Astrocyte (in vitro differentiated cells and primary cell): ENCODE measurements at regions not wholly inside any gene's neighbourhood (a gene's known extent, or its start where the extent isn't known, plus 50 kb on each side); places are given as distances from the start of the nearest gene placed in this dataset.

Experiments
- DNase-seq: peaks from one replicate; pipeline ENCODE4 v3.0.0-alpha.2; 2010; ENCODE audit warnings: low read depth
- FAIRE-seq: peaks from 2 replicates; lab custom pipeline; 2011; peaks lifted over from hg19 to GRCh38; lab: Jason Lieb, UNC
- H2AFZ ChIP-seq: 2 replicates; pipeline ENCODE4 v1.6.0; 2012; ENCODE audit warnings: low read depth, low read length, inconsistent platforms
- H3K27ac ChIP-seq: 2 replicates; pipeline ENCODE4 v1.5.1; 2011; ENCODE audit warnings: low read depth, low read length, inconsistent platforms
- H3K27me3 ChIP-seq: 2 replicates; pipeline ENCODE4 v1.6.0; 2011; ENCODE audit warnings: low read length, inconsistent platforms; ENCODE audit not compliant: insufficient read depth
- H3K36me3 ChIP-seq: 2 replicates; pipeline ENCODE4 v1.5.1; 2011; ENCODE audit warnings: low read length, inconsistent platforms; ENCODE audit not compliant: insufficient read depth
- H3K4me1 ChIP-seq: 2 replicates; pipeline ENCODE4 v1.5.1; 2011; ENCODE audit warnings: low read length, inconsistent platforms; ENCODE audit not compliant: insufficient read depth
- H3K4me2 ChIP-seq: 2 replicates; pipeline ENCODE4 v1.6.0; 2012; ENCODE audit warnings: low read length, inconsistent platforms
- H3K4me3 ChIP-seq: 2 replicates; pipeline ENCODE4 v1.5.1; 2011; ENCODE audit warnings: low read depth, mild to moderate bottlenecking, low read length, inconsistent platforms; ENCODE audit not compliant: insufficient read depth
- H3K79me2 ChIP-seq: 2 replicates; pipeline ENCODE4 v1.6.0; 2012; ENCODE audit warnings: mild to moderate bottlenecking, low read length, inconsistent platforms; ENCODE audit not compliant: insufficient read depth
- H3K9ac ChIP-seq: 2 replicates; pipeline ENCODE4 v1.6.0; 2012; ENCODE audit warnings: mild to moderate bottlenecking, low read length, inconsistent platforms
- H3K9me3 ChIP-seq: 2 replicates; pipeline ENCODE4 v1.5.1; 2012; ENCODE audit warnings: low read depth, mild to moderate bottlenecking, low read length, inconsistent platforms; ENCODE audit not compliant: insufficient read depth
- H4K20me1 ChIP-seq: 2 replicates; pipeline ENCODE4 v1.6.0; 2012; ENCODE audit warnings: low read length, inconsistent platforms; ENCODE audit not compliant: insufficient read depth
- H3K27ac Mint-ChIP-seq: one replicate; pipeline ENCODE4 v1.8.0; 2021; ENCODE audit warnings: mild to moderate bottlenecking, mixed read lengths; ENCODE audit not compliant: unreplicated experiment
- H3K27me3 Mint-ChIP-seq: one replicate; pipeline ENCODE4 v1.8.0; 2021; ENCODE audit warnings: low read depth, mixed read lengths; ENCODE audit not compliant: unreplicated experiment
- H3K36me3 Mint-ChIP-seq: one replicate; pipeline ENCODE4 v1.8.0; 2021; ENCODE audit warnings: low read depth, mixed read lengths; ENCODE audit not compliant: unreplicated experiment
- H3K4me1 Mint-ChIP-seq: one replicate; pipeline ENCODE4 v1.8.0; 2021; ENCODE audit warnings: low read depth, mixed read lengths; ENCODE audit not compliant: unreplicated experiment
- H3K4me3 Mint-ChIP-seq: one replicate; pipeline ENCODE4 v1.8.0; 2021; ENCODE audit warnings: mild to moderate bottlenecking, moderate library complexity, mixed read lengths; ENCODE audit not compliant: unreplicated experiment
- H3K9me3 Mint-ChIP-seq: one replicate; pipeline ENCODE4 v1.8.0; 2021; ENCODE audit warnings: mild to moderate bottlenecking, mixed read lengths; ENCODE audit not compliant: unreplicated experiment
- EZH2 ChIP-seq: IDR thresholded peaks from 2 replicates; pipeline ENCODE4 v1.6.1; 2012; ENCODE audit warnings: mild to moderate bottlenecking, low read length, inconsistent platforms; ENCODE audit not compliant: insufficient read depth
- TF ChIP-seq, protein P1 (sequence below): IDR thresholded peaks from 2 replicates; pipeline ENCODE4 v1.5.1; 2011; ENCODE audit warnings: low read depth, mild to moderate bottlenecking, inconsistent platforms, low read length, moderate library complexity; ENCODE audit not compliant: insufficient read depth

DNA sequence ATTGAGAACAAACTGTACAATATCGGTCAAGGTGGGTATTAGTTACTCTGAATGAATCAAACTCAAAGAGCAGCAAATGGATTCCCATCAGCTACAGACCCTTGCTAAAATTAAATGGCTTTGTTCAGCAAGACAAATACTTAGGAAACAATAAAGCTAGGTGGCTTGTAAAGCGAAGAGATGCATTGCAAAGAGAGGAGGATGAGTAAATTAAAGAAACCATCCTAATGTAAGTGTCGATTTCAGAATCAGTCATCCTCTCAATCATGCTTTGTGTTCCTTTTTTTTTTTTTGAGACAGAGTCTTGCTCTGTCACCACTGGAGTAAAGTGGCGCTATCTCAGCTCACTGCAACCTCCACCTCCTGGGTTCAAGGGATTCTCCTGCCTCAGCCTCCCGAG, 359.2 kb upstream of the ZNF462 start:
- H3K9me3 Mint-ChIP-seq = peaks cover 13% of the 10 kb centered on the region
- no peaks in the 10 kb centered on the region for H3K27me3 Mint-ChIP-seq
- Histone ChIP-seq H3K9me3 (no peaks in the 10 kb centered on the region), H3K79me2 (no peaks in the 10 kb centered on the region), H3K9ac (no peak overlapping the region), H2AFZ (no peak overlapping the region), H3K4me1 (no peaks in the 10 kb centered on the region), H3K27ac (no peak overlapping the region), H3K4me2 (no peak overlapping the region), H4K20me1 (no peaks in the 10 kb centered on the region), H3K36me3 (no peaks in the 10 kb centered on the region), H3K4me3 (no peak overlapping the region), H3K27me3 (no peaks in the 10 kb centered on the region)
- no peaks in the 10 kb centered on the region for H3K36me3 Mint-ChIP-seq
- TF ChIP-seq EZH2 = no peak
- TF ChIP-seq, protein P1, sequence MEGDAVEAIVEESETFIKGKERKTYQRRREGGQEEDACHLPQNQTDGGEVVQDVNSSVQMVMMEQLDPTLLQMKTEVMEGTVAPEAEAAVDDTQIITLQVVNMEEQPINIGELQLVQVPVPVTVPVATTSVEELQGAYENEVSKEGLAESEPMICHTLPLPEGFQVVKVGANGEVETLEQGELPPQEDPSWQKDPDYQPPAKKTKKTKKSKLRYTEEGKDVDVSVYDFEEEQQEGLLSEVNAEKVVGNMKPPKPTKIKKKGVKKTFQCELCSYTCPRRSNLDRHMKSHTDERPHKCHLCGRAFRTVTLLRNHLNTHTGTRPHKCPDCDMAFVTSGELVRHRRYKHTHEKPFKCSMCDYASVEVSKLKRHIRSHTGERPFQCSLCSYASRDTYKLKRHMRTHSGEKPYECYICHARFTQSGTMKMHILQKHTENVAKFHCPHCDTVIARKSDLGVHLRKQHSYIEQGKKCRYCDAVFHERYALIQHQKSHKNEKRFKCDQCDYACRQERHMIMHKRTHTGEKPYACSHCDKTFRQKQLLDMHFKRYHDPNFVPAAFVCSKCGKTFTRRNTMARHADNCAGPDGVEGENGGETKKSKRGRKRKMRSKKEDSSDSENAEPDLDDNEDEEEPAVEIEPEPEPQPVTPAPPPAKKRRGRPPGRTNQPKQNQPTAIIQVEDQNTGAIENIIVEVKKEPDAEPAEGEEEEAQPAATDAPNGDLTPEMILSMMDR = no peak
- DNase-seq (no peak), FAIRE-seq (no peak)
- no peaks in the 10 kb centered on the region for H3K4me1 Mint-ChIP-seq
- no peak overlapping the region for H3K27ac Mint-ChIP-seq
- no peak overlapping the region for H3K4me3 Mint-ChIP-seq

DNA sequence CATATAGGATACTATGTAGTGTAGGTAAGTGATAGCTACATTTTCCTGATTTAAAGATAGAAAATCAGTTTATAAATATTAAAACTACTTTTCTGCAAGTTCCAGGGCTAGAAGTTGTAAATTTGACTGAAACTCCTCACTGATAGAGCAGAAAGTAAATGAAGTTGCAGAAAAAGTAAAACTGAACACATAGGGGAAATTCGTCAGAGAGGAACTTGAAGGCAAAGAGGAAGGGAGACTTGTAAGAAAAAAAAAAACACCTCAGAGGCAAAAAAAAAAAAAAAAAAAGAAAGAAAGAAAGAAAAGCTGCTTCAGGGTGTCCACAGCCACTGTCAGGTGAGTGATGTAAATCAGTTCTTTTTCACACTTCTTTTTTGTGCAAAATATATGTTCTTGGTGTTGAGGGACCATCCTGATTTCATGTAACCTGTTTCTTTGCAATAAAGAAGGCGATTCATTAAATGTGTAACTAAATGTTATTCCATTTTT, 336.2 kb upstream of the ZNF462 start:
- no peak overlapping the region for H3K9ac ChIP-seq
- H3K27ac ChIP-seq = no peak overlapping the region
- Mint-ChIP-seq H3K36me3 (no peaks in the 10 kb centered on the region), H3K27me3 (no peaks in the 10 kb centered on the region), H3K9me3 (peaks cover 5% of the 10 kb centered on the region), H3K27ac (no peak overlapping the region), H3K4me1 (peaks cover 6% of the 10 kb centered on the region), H3K4me3 (no peak overlapping the region)
- H4K20me1 ChIP-seq = no peaks in the 10 kb centered on the region
- no peaks in the 10 kb centered on the region for H3K9me3 ChIP-seq
- H3K4me3 ChIP-seq = no peak overlapping the region
- FAIRE-seq (no peak), DNase-seq (no peak)
- no peak for TF ChIP-seq EZH2
- TF ChIP-seq, protein P1 = no peak
- no peak overlapping the region for H2AFZ ChIP-seq
- no peak overlapping the region for H3K4me2 ChIP-seq
- no peaks in the 10 kb centered on the region for H3K4me1 ChIP-seq
- no peaks in the 10 kb centered on the region for H3K79me2 ChIP-seq
- no peaks in the 10 kb centered on the region for H3K36me3 ChIP-seq
- no peaks in the 10 kb centered on the region for H3K27me3 ChIP-seq

DNA sequence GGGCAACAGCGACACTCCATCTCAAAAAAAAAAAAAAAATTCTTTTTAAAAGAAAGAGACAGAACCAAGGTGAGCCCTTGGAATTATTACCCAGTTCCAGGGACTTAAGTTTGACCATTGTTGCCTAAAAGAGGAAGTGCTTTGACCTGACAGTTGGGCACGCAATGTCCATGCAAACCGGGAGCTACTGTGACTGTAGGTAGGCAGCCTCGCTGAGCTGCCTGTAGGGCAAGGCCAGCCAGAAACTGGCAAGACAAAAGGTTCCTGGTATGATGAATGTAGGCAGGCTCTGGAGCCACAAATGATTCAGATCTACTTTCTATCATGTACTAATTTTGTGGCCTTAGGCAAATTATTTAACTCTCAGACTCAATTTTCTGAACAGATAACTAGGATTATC, 334.8 kb upstream of the ZNF462 start:
- H3K9me3 Mint-ChIP-seq = peaks cover 3% of the 10 kb centered on the region
- H3K4me1 Mint-ChIP-seq = peaks cover 7% of the 10 kb centered on the region
- no peaks in the 10 kb centered on the region for H4K20me1 ChIP-seq
- H3K27me3 Mint-ChIP-seq = no peaks in the 10 kb centered on the region
- no peak overlapping the region for H3K4me3 ChIP-seq
- no peak overlapping the region for H3K4me3 Mint-ChIP-seq
- TF ChIP-seq, protein P1 = no peak
- TF ChIP-seq EZH2 = no peak
- H3K27me3 ChIP-seq = no peaks in the 10 kb centered on the region
- H3K9ac ChIP-seq = no peak overlapping the region
- H3K9me3 ChIP-seq = no peaks in the 10 kb centered on the region
- H3K27ac Mint-ChIP-seq = no peak overlapping the region
- no peak overlapping the region for H3K4me2 ChIP-seq
- no peak for FAIRE-seq
- no peak overlapping the region for H3K27ac ChIP-seq
- no peaks in the 10 kb centered on the region for H3K79me2 ChIP-seq
- H2AFZ ChIP-seq = no peak overlapping the region
- no peaks in the 10 kb centered on the region for H3K36me3 Mint-ChIP-seq
- H3K4me1 ChIP-seq = no peaks in the 10 kb centered on the region
- DNase-seq = no peak
- no peaks in the 10 kb centered on the region for H3K36me3 ChIP-seq
